HepG2 (cell line): ENCODE measurements at regions not wholly inside any gene's neighbourhood (a gene's known extent, or its start where the extent isn't known, plus 50 kb on each side); places are given as distances from the start of the nearest gene placed in this dataset.

Experiments
- ATAC-seq: fragments of 200-7000 bp; cut with Tn5 transposase; 3 replicates; pipeline ENCODE4 v1.9.1; 2020; ENCODE audit warnings: mild to moderate bottlenecking, moderate library complexity
- BruUV-seq: library from RNA; stranded (reverse); fragments of 400-500 nt; replicated peaks from 2 replicates; lab custom pipeline; 2021; lab: Mats Ljungman, UMichigan
- CTCF ChIA-PET: fragments of 300-600 bp; formaldehyde crosslinking; extraction: SDS; loops from one replicate; lab custom pipeline; 2021; ENCODE audit warnings: low total read pairs, inconsistent platforms, low intra/inter-chr PET ratio; lab: Yijun Ruan, JAX
- POLR2A ChIA-PET: fragments of 350-600 bp; sonication (Branson Sonifier 250); formaldehyde crosslinking; loops from one replicate; lab custom pipeline; 2020; ENCODE audit warnings: antibody characterized with exemption, inconsistent platforms; lab: Yijun Ruan, JAX
- DNase-seq: peaks from one replicate; pipeline ENCODE4 v3.0.0-alpha.2; 2015; ENCODE audit warnings: low spot score
- FAIRE-seq: peaks from 3 replicates; lab custom pipeline; 2011; peaks lifted over from hg19 to GRCh38; lab: Jason Lieb, UNC
- H2AFZ ChIP-seq: one replicate; pipeline ENCODE4 v1.6.1; 2011; ENCODE audit warnings: low read length, inconsistent platforms
- H3K27ac ChIP-seq: fragments of 300-600 bp; 3 replicates; pipeline ENCODE4 v1.8.0; 2011; ENCODE audit warnings: mixed run types, mild to moderate bottlenecking, mixed read lengths, low read length, inconsistent platforms; ENCODE audit not compliant: insufficient read depth; ENCODE audit errors: extremely low read length
- H3K27me3 ChIP-seq, 2 experiments: fragments of 200-600 bp in 1 of 2; 2 replicates in 1 of 2; 3 replicates in 1 of 2; pipeline versions ENCODE4 v1.6.0 to v1.8.0; 2011; ENCODE audit warnings: low read length in 2 of 2, mild to moderate bottlenecking in 2 of 2, moderate library complexity in 2 of 2, inconsistent platforms in 1 of 2; ENCODE audit not compliant: insufficient read depth in 2 of 2, control insufficient read depth in 1 of 2
- H3K36me3 ChIP-seq, 2 experiments: fragments of 200-600 bp in 1 of 2; replicated peaks in 1 of 2; 2 replicates in 1 of 2; 3 replicates in 1 of 2; pipeline versions ENCODE4 v1.5.1 to v1.8.0; 2011; ENCODE audit warnings: low read length in 2 of 2, inconsistent platforms in 1 of 2; ENCODE audit not compliant: insufficient read depth in 2 of 2, control insufficient read depth in 1 of 2
- H3K4me1 ChIP-seq: 2 replicates; pipeline ENCODE4 v1.5.1; 2012; ENCODE audit warnings: low read length, inconsistent platforms; ENCODE audit not compliant: insufficient read depth
- H3K4me2 ChIP-seq: 2 replicates; pipeline ENCODE4 v1.6.0; 2011; ENCODE audit warnings: low read depth, low read length, inconsistent platforms
- H3K4me3 ChIP-seq, 3 experiments: fragments of 200-600 bp in 1 of 3; sonication (generic), shearing (Covaris generic) in 1 of 3; replicated peaks in 1 of 3; 2 replicates each; pipeline ENCODE4 v1.5.1; 2011 to 2016; ENCODE audit warnings: low read length in 3 of 3, inconsistent platforms in 2 of 3, low read depth in 2 of 3, mild to moderate bottlenecking in 2 of 3, control low read depth in 1 of 3, mixed read lengths in 1 of 3; ENCODE audit not compliant: insufficient read depth in 1 of 3
- H3K79me2 ChIP-seq: one replicate; pipeline ENCODE4 v1.6.1; 2011; ENCODE audit warnings: low read length, inconsistent platforms; ENCODE audit not compliant: insufficient read depth
- H3K9ac ChIP-seq: 2 replicates; pipeline ENCODE4 v1.6.0; 2011; ENCODE audit warnings: mild to moderate bottlenecking, low read depth, low read length, inconsistent platforms; ENCODE audit not compliant: insufficient read depth
- H3K9me3 ChIP-seq: 2 replicates; pipeline ENCODE4 v1.5.1; 2012; ENCODE audit warnings: mild to moderate bottlenecking, low read length
- H4K20me1 ChIP-seq: 2 replicates; pipeline ENCODE4 v1.6.0; 2011; ENCODE audit warnings: inconsistent platforms, mild to moderate bottlenecking, low read length, moderate library complexity; ENCODE audit not compliant: insufficient read depth
- DR1 ChIP-seq: sonication (generic); formaldehyde crosslinking; IDR thresholded peaks from 2 replicates; pipeline ENCODE4 v1.8.0; 2021; ENCODE audit warnings: mild to moderate bottlenecking, missing genetic modification reagents, inconsistent platforms
- HOXD1 ChIP-seq: sonication (generic); formaldehyde crosslinking; IDR thresholded peaks from 2 replicates; pipeline ENCODE4 v1.5.0; 2020; ENCODE audit warnings: missing genetic modification reagents
- MED8 ChIP-seq: sonication (generic); formaldehyde crosslinking; IDR thresholded peaks from 2 replicates; pipeline ENCODE4 v1.8.1; 2023; ENCODE audit warnings: mild to moderate bottlenecking, missing genetic modification reagents; ENCODE audit not compliant: insufficient replicate concordance
- MTF2 ChIP-seq: sonication (generic); formaldehyde crosslinking; IDR thresholded peaks from 2 replicates; pipeline ENCODE4 v1.5.0; 2020; ENCODE audit warnings: missing genetic modification reagents, borderline replicate concordance
- MZF1 ChIP-seq: sonication (generic); formaldehyde crosslinking; IDR thresholded peaks from 2 replicates; pipeline ENCODE4 v1.8.1; 2023; ENCODE audit warnings: mild to moderate bottlenecking, missing genetic modification reagents, borderline replicate concordance
- NFE2 ChIP-seq: sonication (generic); formaldehyde crosslinking; IDR thresholded peaks from 2 replicates; pipeline ENCODE4 v1.4.0; 2020; ENCODE audit warnings: missing genetic modification reagents
- POLR2G ChIP-seq: fragments of 200-400 bp; formaldehyde crosslinking; IDR thresholded peaks from 2 replicates; pipeline ENCODE4 v1.6.1; 2018; ENCODE audit warnings: mild to moderate bottlenecking, low read depth, low read length, moderate library complexity
- SP4 ChIP-seq: sonication (generic); formaldehyde crosslinking; IDR thresholded peaks from 2 replicates; pipeline ENCODE4 v1.8.1; 2023; ENCODE audit warnings: mild to moderate bottlenecking, missing genetic modification reagents
- SRSF4 ChIP-seq: fragments of 200-400 bp; formaldehyde crosslinking; IDR thresholded peaks from one replicate; pipeline ENCODE4 v1.6.1; 2018; ENCODE audit warnings: mild to moderate bottlenecking, low read depth, low read length, moderate library complexity; ENCODE audit not compliant: poor library complexity, severe bottlenecking
- TFDP1 ChIP-seq: IDR thresholded peaks from 2 replicates; pipeline ENCODE4 v1.6.1; 2016; ENCODE audit warnings: missing compliant biosample characterization, missing genetic modification reagents, borderline replicate concordance
- ZNF3 ChIP-seq: IDR thresholded peaks from 2 replicates; pipeline ENCODE4 v1.7.0; 2017; ENCODE audit warnings: inconsistent platforms
- ZNF691 ChIP-seq: sonication (generic); formaldehyde crosslinking; IDR thresholded peaks from 2 replicates; pipeline ENCODE4 v1.4.0; 2020; ENCODE audit warnings: missing genetic modification reagents, low read depth, mild to moderate bottlenecking, borderline replicate concordance
- WGBS: methylation state at CpG from one replicate; pipeline ENCODE4 v1.1.6; 2017; ENCODE audit warnings: low lambda C conversion rate; 5-methylcytosine and 5-hydroxymethylcytosine counted together
- in situ Hi-C: cut with HindIII; loops from 2 replicates; pipeline ENCODE4 v1.10.0; 2017; ENCODE audit warnings: low pct_unique_long_range_greater_than_20kb; ENCODE audit not compliant: extremely low pct_ligation_motif_present
- intact Hi-C: fragments of 100-400 bp; cut with micrococcal nuclease; formaldehyde crosslinking; loops from one replicate; pipeline ENCODE4 v1.10.0; 2022; ENCODE audit not compliant: unreplicated experiment

GRCh38 chr6:830667-831327 lies 137.9 kb upstream of the EXOC2 start:
- Histone ChIP-seq H3K27ac (no peak overlapping the region), H3K4me2 (no peak overlapping the region), H3K9ac (no peak overlapping the region), H3K36me3 (no peaks in the 10 kb centered on the region), H3K4me3 (no peak overlapping the region), H3K9me3 (0 out of 2 replicates have a peak, but pooled peaks cover 4% of the 10 kb centered on the region), H4K20me1 (no peaks in the 10 kb centered on the region)
- POLR2A ChIA-PET: no interaction called here
- DNase-seq (no peak), ATAC-seq (no peak)
- CTCF ChIA-PET: no interaction called here
- in situ Hi-C loops: no loop called here
- TF ChIP-seq MZF1 (CRISPR knock-in tag): no peak
- TF ChIP-seq POLR2G: no peak
- no peak for TF ChIP-seq SP4 (CRISPR knock-in tag)
- TF ChIP-seq ZNF691 (CRISPR knock-in tag): no peak
- no peak for TF ChIP-seq MED8
- no peak for TF ChIP-seq HOXD1 (CRISPR knock-in tag)
- no peak for TF ChIP-seq ZNF3 (CRISPR knock-in tag)
- TF ChIP-seq NFE2 (CRISPR knock-in tag): no peak
- no peak for TF ChIP-seq TFDP1 (CRISPR knock-in tag)
- no peak for TF ChIP-seq SRSF4
- no peak for TF ChIP-seq DR1 (CRISPR knock-in tag)
- TF ChIP-seq MTF2 (CRISPR knock-in tag): no peak
- TF ChIP-seq, all 625 proteins: peak for 0
- no TSS peak for BruUV-seq
- intact Hi-C loops: no loop called here
- WGBS: 64% methylated on average over 6 of the region's 6 CpGs
- Histone ChIP-seq H3K79me2 (no peaks in the 10 kb centered on the region), H3K4me1 (peaks cover 12% of the 10 kb centered on the region), H3K27me3 (peaks cover 1 to 10% of the 10 kb centered on the region in 2 experiments; a peak in 3 of 5 replicates), H2AFZ (no peak overlapping the region)
- no peak for FAIRE-seq
